Activated T-cell treated with anti-CD3 and anti-CD28 coated beads, Interleukin-2, amount 50 U/mL, for 24 hours (primary cell): ENCODE measurements at regions not wholly inside any gene's neighbourhood (a gene's known extent, or its start where the extent isn't known, plus 50 kb on each side); places are given as distances from the start of the nearest gene placed in this dataset.
A peak's percentile ranks its signal among the peaks of the same experiment; 100 is the strongest.

Experiments
- DNase-seq: peaks from one replicate; pipeline ENCODE4 v3.0.0-alpha.2; 2020
- H3K27ac Mint-ChIP-seq: 2 replicates; pipeline ENCODE4 v1.8.0; 2020; ENCODE audit warnings: mild to moderate bottlenecking, mixed read lengths
- H3K27me3 Mint-ChIP-seq: 2 replicates; pipeline ENCODE4 v1.8.0; 2020; ENCODE audit warnings: mixed read lengths
- H3K36me3 Mint-ChIP-seq: 2 replicates; pipeline ENCODE4 v1.8.0; 2020; ENCODE audit warnings: low read depth, mixed read lengths
- H3K4me1 Mint-ChIP-seq: 2 replicates; pipeline ENCODE4 v1.8.0; 2020; ENCODE audit warnings: low read depth, mixed read lengths
- H3K4me3 Mint-ChIP-seq: 2 replicates; pipeline ENCODE4 v1.8.0; 2020; ENCODE audit warnings: mild to moderate bottlenecking, moderate library complexity, mixed read lengths
- H3K9me3 Mint-ChIP-seq: 2 replicates; pipeline ENCODE4 v1.8.0; 2020; ENCODE audit warnings: mixed read lengths

DNA sequence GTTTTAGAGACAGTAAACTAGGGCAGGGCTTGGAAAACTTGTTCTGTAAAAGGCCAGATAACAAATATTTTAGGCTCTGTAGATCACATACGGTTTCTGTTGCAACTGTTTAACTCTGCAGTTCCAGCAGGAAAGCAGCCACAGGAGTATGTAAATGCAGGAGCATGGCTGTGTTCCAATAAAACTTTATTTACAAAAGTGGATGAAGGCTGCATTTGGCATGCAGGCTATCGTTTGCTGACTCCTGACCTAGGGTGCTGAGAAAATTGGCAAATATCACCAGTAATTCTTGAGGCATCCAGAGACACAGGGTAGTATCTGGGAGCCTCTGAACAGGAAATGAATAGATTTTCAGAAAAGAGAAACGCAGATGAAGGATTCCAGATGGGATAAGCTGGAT is 274.0 kb downstream of the MAF start:
- H3K27ac Mint-ChIP-seq, result no peak overlapping the region
- no peaks in the 10 kb centered on the region for H3K36me3 Mint-ChIP-seq
- H3K4me1 Mint-ChIP-seq, result peaks cover 24% of the 10 kb centered on the region
- no peak overlapping the region for H3K4me3 Mint-ChIP-seq
- no peaks in the 10 kb centered on the region for H3K9me3 Mint-ChIP-seq
- no peak for DNase-seq
- H3K27me3 Mint-ChIP-seq, result peaks cover 63% of the 10 kb centered on the region

DNA sequence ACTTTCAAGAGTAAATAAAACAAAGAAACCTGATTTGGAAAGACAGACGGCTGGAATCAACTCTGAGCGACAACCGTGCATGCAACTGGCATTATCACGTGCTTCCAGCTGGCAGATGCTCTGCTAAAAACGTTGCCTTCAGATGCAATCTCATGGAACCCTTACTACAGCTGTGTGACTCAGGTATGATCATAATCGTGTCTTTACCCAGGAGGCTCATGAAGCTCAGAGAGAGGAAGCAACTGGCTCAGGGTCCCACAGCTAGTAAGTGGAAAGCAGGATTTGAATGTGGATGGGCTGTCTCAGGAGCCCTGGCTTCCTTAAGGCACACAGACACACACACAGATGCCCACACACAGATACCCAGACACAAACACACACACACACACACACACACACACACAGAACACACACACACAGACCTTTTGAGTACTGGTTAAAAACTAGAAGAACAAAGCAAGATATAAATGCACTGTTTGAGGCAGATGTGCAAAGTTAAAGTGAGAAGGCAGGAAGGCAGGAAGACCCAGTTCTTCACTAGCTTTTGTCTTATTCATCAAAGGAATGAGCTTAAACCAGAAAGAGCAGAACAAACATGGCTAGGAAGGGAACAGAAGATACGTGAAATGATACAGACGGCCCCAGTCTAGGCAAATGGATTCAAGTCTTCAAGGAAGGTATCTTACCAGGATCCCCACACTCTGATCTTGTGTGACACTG is 275.2 kb downstream of the MAF start:
- no peak for DNase-seq
- Mint-ChIP-seq H3K9me3 (no peaks in the 10 kb centered on the region), H3K36me3 (no peaks in the 10 kb centered on the region), H3K27ac (no peak overlapping the region), H3K4me3 (no peak overlapping the region), H3K27me3 (peaks cover 63% of the 10 kb centered on the region), H3K4me1 (peaks cover 24% of the 10 kb centered on the region)

DNA sequence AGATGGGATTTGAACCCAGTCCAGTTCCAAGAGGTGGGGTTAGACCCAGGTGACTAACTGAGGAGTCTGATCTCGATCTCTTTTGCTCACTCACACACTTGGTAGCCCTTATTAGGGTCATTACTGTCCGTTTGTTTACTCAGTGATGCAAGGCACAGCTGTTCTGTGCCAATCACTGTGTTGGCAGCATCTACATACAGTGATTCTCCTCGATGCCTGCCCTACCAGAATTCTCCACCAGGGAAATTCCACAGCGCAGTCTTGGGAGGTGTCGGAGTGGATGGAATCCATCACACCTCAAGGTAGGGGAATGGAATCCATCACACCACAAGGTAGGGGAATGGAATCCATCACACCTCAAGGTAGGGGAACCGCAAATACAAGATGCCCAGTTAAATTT is 279.6 kb downstream of the MAF start:
- Mint-ChIP-seq H3K4me3 (no peak overlapping the region), H3K9me3 (no peaks in the 10 kb centered on the region), H3K27ac (no peak overlapping the region), H3K27me3 (peaks cover 49% of the 10 kb centered on the region), H3K36me3 (no peaks in the 10 kb centered on the region), H3K4me1 (peaks cover 32% of the 10 kb centered on the region)
- no peak for DNase-seq

DNA sequence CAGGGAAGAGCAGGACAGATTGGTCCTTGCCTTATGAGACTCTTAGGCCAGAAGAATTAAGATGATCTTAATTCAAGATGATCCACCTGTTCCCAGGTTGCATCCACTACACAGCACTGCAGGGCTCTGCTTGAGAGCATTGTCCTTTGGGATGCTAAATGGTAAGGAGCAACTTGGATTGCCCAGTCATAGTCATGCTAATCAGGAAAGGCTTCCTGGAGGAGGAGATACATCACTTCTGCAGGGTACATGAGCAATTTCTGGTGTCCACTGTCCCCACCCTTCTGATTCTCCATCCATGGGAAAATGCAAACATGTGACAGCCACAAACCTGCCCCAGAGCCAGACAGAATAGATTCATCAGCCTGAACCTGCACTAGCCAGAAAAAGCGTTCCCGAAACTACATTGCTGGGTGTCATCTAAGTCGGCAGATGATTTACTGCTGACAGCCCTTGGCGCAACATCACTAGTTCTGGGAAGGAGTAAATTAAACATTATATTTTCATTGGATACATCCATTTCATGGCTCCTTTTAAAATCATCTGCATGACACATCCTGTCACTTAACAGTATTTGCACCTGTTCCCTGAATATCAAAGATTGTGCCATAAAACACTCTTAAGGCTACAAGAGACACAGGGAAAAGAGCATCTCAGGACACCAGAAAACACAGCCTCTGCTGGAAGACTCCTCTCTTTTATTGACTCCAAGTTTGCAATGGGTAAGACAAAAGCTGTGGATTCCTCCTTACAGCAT is 282.2 kb downstream of the MAF start:
- H3K27me3 Mint-ChIP-seq, result peaks cover 33% of the 10 kb centered on the region
- no peak overlapping the region for H3K27ac Mint-ChIP-seq
- H3K4me3 Mint-ChIP-seq, result no peak overlapping the region
- H3K36me3 Mint-ChIP-seq, result no peaks in the 10 kb centered on the region
- DNase-seq, result no peak
- H3K9me3 Mint-ChIP-seq, result no peaks in the 10 kb centered on the region
- H3K4me1 Mint-ChIP-seq, result peaks cover 34% of the 10 kb centered on the region

DNA sequence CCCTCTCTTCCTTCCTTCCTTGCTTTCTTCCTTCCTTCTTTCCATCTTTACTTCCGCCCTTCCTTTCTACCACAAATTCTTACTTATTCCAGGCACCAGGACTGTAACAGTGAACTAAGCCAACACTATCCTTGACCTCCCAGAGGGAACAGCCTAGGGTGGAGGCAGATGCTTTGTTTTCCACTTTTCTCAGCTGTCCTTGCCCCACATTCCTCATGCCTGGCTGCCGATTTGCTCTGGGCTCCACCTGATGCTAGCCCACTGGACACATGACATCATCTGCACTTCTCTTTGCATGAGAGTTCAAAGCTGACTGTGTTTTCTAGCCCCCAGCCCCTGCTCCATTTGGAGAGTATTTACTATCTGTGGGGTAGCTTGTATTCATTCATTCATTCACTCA is 283.0 kb downstream of the MAF start:
- Mint-ChIP-seq H3K27ac (peak overlapping the region; percentile 55), H3K9me3 (no peaks in the 10 kb centered on the region), H3K4me1 (peaks cover 34% of the 10 kb centered on the region), H3K36me3 (no peaks in the 10 kb centered on the region), H3K27me3 (peaks cover 30% of the 10 kb centered on the region), H3K4me3 (no peak overlapping the region)
- no peak for DNase-seq

DNA sequence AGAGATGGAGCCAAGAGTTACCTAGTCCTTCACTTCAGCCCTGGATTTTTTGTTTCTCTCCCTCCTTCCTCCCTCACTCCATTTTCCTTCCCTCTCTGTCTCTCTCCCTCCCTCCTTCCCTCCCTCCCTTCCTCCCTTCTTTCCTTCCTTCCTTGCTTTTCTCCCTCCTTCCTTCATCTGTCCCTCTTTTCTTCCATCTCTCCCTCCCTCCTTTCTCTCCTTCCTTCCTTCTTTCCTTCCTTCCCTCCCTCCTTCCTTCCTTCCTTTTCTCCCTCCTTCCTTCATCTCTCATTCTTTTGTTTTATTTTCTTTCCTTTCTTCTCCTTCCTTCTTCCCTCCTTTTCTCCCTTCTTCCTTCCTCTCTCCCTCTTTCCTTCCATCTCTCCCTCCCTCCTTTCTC is 283.5 kb downstream of the MAF start:
- Mint-ChIP-seq H3K36me3 (no peaks in the 10 kb centered on the region), H3K4me3 (no peak overlapping the region), H3K4me1 (peaks cover 34% of the 10 kb centered on the region), H3K9me3 (no peaks in the 10 kb centered on the region), H3K27ac (peak overlapping the region; percentile 91), H3K27me3 (peaks cover 27% of the 10 kb centered on the region)
- DNase-seq, result no peak

DNA sequence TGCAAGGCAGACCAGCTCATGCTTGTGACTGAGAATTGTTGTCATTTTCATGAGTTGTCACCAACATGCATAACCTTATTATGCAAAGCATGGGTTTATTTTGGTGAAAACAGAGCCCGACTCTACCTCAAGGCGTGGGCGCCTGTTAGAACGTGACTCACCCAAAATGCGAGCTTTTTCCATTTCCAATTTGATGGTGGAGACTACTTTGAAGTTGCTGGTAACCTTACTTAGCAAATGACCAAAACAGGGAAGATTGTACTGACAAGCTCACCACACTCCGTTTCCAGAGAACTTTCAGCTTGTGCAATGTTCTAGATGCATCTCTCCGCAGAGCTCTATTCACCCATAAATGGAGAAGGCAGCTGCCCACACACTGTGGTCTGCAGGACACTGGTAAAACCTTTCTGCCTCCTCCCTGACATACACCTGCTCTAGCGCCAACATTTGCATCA is 284.5 kb downstream of the MAF start:
- peak; percentile 73 for DNase-seq
- no peaks in the 10 kb centered on the region for H3K36me3 Mint-ChIP-seq
- peaks cover 34% of the 10 kb centered on the region for H3K4me1 Mint-ChIP-seq
- peaks cover 25% of the 10 kb centered on the region for H3K27me3 Mint-ChIP-seq
- peak overlapping the region; percentile 51 for H3K4me3 Mint-ChIP-seq
- peak overlapping the region; percentile 91 for H3K27ac Mint-ChIP-seq
- H3K9me3 Mint-ChIP-seq, result no peaks in the 10 kb centered on the region

DNA sequence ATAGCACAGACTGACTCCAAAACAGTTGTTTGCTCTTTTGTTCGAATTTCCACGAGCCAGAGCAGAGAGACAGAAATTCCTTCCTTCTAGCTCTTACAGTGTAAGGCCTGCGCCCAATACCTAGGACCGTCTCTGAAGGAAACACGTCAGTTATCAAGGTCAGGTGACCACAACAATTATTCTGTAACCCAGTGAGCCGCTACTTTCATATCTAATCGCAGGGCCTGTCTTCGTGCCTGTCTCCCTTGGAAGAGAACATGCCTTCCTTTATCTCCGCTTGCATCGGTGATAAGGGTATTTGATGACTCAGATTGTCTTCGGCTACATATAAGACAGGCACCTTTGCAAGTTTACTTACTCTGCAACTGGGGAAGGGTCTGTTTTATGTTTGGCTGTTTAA is 288.0 kb downstream of the MAF start:
- Mint-ChIP-seq H3K4me3 (no peak overlapping the region), H3K36me3 (no peaks in the 10 kb centered on the region), H3K27me3 (peaks cover 7% of the 10 kb centered on the region), H3K4me1 (peaks cover 40% of the 10 kb centered on the region), H3K9me3 (no peaks in the 10 kb centered on the region), H3K27ac (no peak overlapping the region)
- no peak for DNase-seq

DNA sequence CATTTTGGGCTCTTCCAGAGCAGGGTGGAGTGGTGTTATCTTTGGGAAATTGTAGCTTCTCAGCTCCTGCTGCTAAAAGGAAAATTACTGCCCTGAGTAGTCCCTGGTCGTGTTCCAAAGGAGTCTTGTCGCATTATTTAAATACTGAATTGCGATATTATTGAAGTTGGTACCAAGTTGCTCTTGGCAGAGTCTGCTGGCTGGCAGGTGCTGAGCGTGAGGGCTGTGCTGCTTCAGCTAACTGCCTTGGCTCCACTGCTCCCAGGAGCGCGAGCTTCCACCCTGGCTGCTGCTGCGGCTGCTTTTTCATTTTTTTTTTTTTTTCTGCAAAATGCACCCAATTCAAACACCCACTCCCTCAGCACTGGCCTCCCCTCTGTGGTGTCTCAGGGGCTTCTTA is 289.8 kb downstream of the MAF start:
- peaks cover 7% of the 10 kb centered on the region for H3K27me3 Mint-ChIP-seq
- no peak overlapping the region for H3K4me3 Mint-ChIP-seq
- DNase-seq, result no peak
- H3K9me3 Mint-ChIP-seq, result no peaks in the 10 kb centered on the region
- peaks cover 24% of the 10 kb centered on the region for H3K4me1 Mint-ChIP-seq
- no peak overlapping the region for H3K27ac Mint-ChIP-seq
- no peaks in the 10 kb centered on the region for H3K36me3 Mint-ChIP-seq

DNA sequence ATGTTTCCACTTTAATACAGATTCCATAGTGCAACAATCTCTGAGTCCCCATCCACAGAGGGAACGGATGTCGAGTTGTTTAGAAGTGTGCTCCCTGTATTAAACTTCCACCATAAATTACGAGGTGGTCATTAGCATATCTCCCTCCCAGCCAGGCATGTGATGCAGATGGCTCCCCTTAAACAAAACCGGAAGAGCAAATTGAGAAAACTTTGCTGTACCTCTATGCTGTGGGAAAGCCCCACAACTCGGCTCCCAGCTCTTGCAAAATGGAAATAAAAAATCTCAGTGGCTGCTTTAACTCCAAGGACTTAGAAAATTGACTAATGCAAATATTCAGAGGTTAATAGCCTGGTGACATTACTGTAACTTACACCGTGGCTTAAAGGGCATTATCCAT is 290.9 kb downstream of the MAF start:
- H3K27ac Mint-ChIP-seq, result no peak overlapping the region
- DNase-seq, result no peak
- H3K27me3 Mint-ChIP-seq, result peaks cover 7% of the 10 kb centered on the region
- no peak overlapping the region for H3K4me3 Mint-ChIP-seq
- H3K36me3 Mint-ChIP-seq, result no peaks in the 10 kb centered on the region
- H3K4me1 Mint-ChIP-seq, result peaks cover 16% of the 10 kb centered on the region
- H3K9me3 Mint-ChIP-seq, result no peaks in the 10 kb centered on the region

DNA sequence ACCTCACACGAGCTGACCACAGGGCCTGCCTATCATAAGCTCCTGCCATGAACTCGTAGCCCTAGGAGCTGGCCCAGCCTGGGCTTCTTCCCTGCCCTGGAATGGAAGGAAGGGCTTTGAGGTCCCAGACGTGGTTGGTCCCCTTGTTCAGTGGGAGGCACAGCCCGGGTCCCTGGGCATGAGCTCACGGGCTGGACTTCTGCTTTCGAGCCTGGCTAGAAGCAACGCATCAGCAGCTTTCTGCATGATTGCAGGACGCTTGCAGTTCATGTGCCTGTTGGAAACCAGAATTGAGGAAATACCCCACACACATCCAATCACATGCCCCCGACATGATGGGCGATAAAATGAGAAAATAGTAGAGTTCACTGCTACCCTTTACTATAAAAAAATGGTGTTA is 293.3 kb downstream of the MAF start:
- no peak for DNase-seq
- H3K27ac Mint-ChIP-seq, result no peak overlapping the region
- H3K9me3 Mint-ChIP-seq, result no peaks in the 10 kb centered on the region
- no peak overlapping the region for H3K4me3 Mint-ChIP-seq
- H3K4me1 Mint-ChIP-seq, result peaks cover 17% of the 10 kb centered on the region
- H3K27me3 Mint-ChIP-seq, result peaks cover 12% of the 10 kb centered on the region
- no peaks in the 10 kb centered on the region for H3K36me3 Mint-ChIP-seq

DNA sequence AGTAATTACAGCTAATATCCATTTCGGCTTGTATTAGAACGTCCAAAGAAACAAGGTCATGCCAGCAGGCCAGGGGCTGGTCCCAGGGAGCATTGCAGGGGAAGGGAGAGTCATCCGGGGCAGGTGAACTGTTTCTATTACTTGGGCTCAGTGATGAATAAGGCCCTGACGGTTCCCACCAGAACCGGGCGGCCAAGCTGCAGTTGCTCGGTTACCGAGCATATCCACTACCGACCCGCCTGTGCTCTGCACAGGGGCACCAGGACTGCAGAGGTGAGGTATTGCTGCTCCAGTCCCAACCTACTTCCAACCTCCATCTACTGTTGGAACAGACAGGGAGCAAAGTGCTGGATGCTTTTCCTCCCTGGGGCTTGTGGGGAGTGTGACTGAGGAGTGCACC is 295.5 kb downstream of the MAF start:
- H3K27ac Mint-ChIP-seq, result no peak overlapping the region
- H3K4me1 Mint-ChIP-seq, result peaks cover 13% of the 10 kb centered on the region
- no peaks in the 10 kb centered on the region for H3K36me3 Mint-ChIP-seq
- H3K9me3 Mint-ChIP-seq, result no peaks in the 10 kb centered on the region
- DNase-seq, result no peak
- peaks cover 8% of the 10 kb centered on the region for H3K27me3 Mint-ChIP-seq
- no peak overlapping the region for H3K4me3 Mint-ChIP-seq

DNA sequence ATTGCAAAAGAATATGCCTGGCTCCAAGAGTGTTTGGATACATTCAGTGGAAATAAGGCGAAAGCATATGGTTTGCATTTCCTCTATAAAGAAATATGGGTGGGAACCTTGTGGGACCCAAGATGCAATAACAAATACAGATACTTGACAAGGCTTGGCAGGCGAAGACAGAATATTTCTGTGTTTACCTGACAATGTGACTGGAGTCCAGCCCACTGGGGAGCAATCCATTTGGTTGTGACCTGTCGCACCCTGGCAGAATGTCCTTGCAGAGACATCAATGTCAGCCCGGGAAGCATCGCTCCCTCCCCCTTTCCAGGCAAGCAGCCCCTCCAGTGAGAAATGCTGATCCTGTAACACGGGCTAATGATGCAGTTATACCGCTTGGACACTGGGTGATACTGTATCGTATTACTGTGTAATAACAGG is 296.6 kb downstream of the MAF start:
- DNase-seq, result no peak
- Mint-ChIP-seq H3K9me3 (no peaks in the 10 kb centered on the region), H3K27ac (no peak overlapping the region), H3K4me3 (no peak overlapping the region), H3K27me3 (peaks cover 7% of the 10 kb centered on the region), H3K36me3 (no peaks in the 10 kb centered on the region), H3K4me1 (peaks cover 3% of the 10 kb centered on the region)

DNA sequence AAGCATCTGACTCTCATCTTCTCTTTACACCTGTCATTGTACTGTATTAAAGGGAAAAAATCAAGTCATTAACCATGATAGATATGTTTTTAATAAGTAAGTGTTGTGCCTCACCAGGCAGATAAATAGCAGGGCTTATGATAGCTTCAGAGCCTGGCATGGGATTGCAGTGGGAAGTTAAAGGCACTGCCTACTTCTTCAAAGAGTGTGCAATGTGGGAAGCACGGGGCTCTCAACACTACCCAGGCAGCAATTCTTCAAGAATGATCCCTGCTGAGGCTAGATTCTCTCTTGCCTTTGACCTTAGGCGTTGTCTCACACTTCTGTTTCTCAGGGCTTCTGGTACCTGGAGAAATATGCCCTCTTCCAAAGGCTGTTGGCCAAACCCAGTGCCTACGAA is 297.3 kb downstream of the MAF start:
- Mint-ChIP-seq H3K4me1 (peaks cover 3% of the 10 kb centered on the region), H3K36me3 (no peaks in the 10 kb centered on the region), H3K9me3 (no peaks in the 10 kb centered on the region), H3K4me3 (no peak overlapping the region), H3K27me3 (peaks cover 7% of the 10 kb centered on the region), H3K27ac (no peak overlapping the region)
- DNase-seq, result no peak

DNA sequence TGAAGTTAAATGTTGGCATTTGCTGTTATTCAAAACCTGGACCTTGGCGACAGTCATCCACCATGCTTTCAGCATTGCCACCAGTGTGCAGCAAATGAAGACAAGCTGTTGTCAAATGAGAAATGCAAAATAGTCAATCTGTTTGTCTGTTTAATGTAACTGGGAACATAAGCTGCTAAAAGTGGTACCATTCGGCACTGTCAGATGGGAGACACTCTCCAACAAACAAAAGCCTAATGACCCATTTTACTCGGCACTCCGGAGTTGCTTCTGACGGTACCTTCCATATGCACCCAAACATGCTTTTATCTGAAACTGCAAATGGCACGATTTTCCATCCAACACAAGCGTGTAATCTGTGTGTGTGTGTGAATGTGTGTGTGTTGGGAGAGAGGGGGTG is 297.8 kb downstream of the MAF start:
- H3K4me3 Mint-ChIP-seq, result no peak overlapping the region
- no peaks in the 10 kb centered on the region for H3K9me3 Mint-ChIP-seq
- no peak overlapping the region for H3K27ac Mint-ChIP-seq
- peaks cover 3% of the 10 kb centered on the region for H3K4me1 Mint-ChIP-seq
- no peak for DNase-seq
- H3K27me3 Mint-ChIP-seq, result peaks cover 7% of the 10 kb centered on the region
- no peaks in the 10 kb centered on the region for H3K36me3 Mint-ChIP-seq
